Right hindlimb (tissue), 1 donor: ENCODE measurements at regions not wholly inside any gene's neighbourhood (a gene's known extent, or its start where the extent isn't known, plus 50 kb on each side); places are given as distances from the start of the nearest gene placed in this dataset.

ENCODE experiments used
- DNase-seq: peaks from one replicate; pipeline ENCODE4 v3.0.0-alpha.2; 2018

- DNase-seq, result no peak
Observed at GRCh38 chr2:18860179-18860578, 270.8 kb upstream of the NT5C1B start.

GRCh38 chr2:18856765-18857164 is 267.4 kb upstream of the NT5C1B start:
- no peak for DNase-seq

- no peak for DNase-seq
Observed at GRCh38 chr2:18855027-18855426, 265.7 kb upstream of the NT5C1B start.

- no peak for DNase-seq
Observed at GRCh38 chr2:18849841-18850578, 260.6 kb upstream of the NT5C1B start.

GRCh38 chr2:18848646-18849045 is 259.3 kb upstream of the NT5C1B start:
- no peak for DNase-seq

GRCh38 chr2:18845854-18846445 is 256.6 kb upstream of the NT5C1B start:
- no peak for DNase-seq

- DNase-seq, result no peak
Observed at GRCh38 chr2:18842836-18843235, 253.5 kb upstream of the NT5C1B start.

GRCh38 chr2:18841248-18842150 is 252.1 kb upstream of the NT5C1B start:
- no peak for DNase-seq

- DNase-seq, result no peak
Observed at GRCh38 chr2:18837240-18837639, 247.9 kb upstream of the NT5C1B start.

- no peak for DNase-seq
Observed at GRCh38 chr2:18836436-18836835, 247.1 kb upstream of the NT5C1B start.

GRCh38 chr2:18835787-18836186 is 246.4 kb upstream of the NT5C1B start:
- DNase-seq, result no peak

- DNase-seq, result no peak
Observed at GRCh38 chr2:18834341-18834740, 245.0 kb upstream of the NT5C1B start.

GRCh38 chr2:18833941-18834340 is 244.6 kb upstream of the NT5C1B start:
- DNase-seq, result no peak

- DNase-seq, result no peak
Observed at GRCh38 chr2:18831916-18832510, 242.6 kb upstream of the NT5C1B start.

- no peak for DNase-seq
Observed at GRCh38 chr2:18830962-18831361, 241.6 kb upstream of the NT5C1B start.

GRCh38 chr2:18829976-18830375 is 240.6 kb upstream of the NT5C1B start:
- DNase-seq, result no peak

GRCh38 chr2:18829251-18829902 is 240.0 kb upstream of the NT5C1B start:
- no peak for DNase-seq

- DNase-seq, result no peak
Observed at GRCh38 chr2:18828296-18828695, 238.9 kb upstream of the NT5C1B start.

- no peak for DNase-seq
Observed at GRCh38 chr2:18825838-18826237, 236.5 kb upstream of the NT5C1B start.

- no peak for DNase-seq
Observed at GRCh38 chr2:18824915-18825314, 235.5 kb upstream of the NT5C1B start.

GRCh38 chr2:18824325-18824790 is 235.0 kb upstream of the NT5C1B start:
- no peak for DNase-seq

- no peak for DNase-seq
Observed at GRCh38 chr2:18821431-18821830, 232.1 kb upstream of the NT5C1B start.

- no peak for DNase-seq
Observed at GRCh38 chr2:18820966-18821365, 231.6 kb upstream of the NT5C1B start.
